Activated CD4-positive, alpha-beta T cell treated with anti-CD3 and anti-CD28 coated beads, Interleukin-2, amount 50 U/mL, for 4 hours (primary cell): ENCODE measurements at regions not wholly inside any gene's neighbourhood (a gene's known extent, or its start where the extent isn't known, plus 50 kb on each side); places are given as distances from the start of the nearest gene placed in this dataset.

Experiments
- DNase-seq, 2 experiments: peaks; one replicate each; pipeline ENCODE4 v3.0.0-alpha.2; 2020

DNA sequence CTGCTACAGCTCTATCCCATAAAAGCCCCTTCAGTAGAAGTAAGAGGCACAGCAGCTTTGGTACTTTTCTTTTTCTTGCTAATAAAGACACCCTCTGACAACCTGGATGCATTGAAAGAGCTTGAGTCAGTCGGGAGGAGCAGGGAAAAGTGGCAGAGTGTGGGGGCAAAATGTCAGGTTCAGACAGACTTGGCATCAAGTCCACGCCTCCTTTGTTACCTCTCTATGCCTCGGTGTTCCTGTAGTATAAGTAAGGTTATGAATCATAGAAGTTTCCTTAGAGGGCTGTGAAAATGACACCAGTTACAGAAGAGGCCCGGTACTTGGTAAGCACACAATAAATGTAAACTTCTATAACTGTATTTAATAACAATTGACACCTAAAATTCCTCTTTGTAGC is 133.9 kb downstream of the ESM1 start:
- DNase-seq, result no peak

GRCh38 chr5:54848581-54848980 is 136.8 kb downstream of the ESM1 start:
- no peak for DNase-seq

DNA sequence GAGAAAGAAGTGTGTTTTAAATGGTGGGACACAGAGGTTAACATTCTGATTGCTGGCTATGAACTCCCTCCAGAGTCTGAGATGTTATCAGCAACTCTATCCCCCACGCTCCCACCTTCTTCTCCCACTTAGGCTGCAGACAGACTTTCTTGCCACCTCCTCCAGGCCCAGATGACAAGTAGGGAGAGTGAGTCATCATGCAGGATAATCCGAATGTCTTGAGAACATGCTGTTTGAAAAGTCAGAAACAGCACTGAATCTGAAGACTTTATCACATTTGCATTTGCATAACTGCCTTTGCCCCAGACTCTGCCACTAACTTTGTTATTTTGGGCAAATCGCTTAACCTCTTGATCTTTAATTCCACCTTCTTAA is 139.8 kb downstream of the ESM1 start:
- DNase-seq, result no peak

GRCh38 chr5:54844905-54845566 is 140.4 kb downstream of the ESM1 start:
- DNase-seq, result no peak

GRCh38 chr5:54844266-54844665 is 141.1 kb downstream of the ESM1 start:
- DNase-seq, result no peak

- DNase-seq, result no peak
Measured at GRCh38 chr5:54841481-54841880, 143.9 kb downstream of the ESM1 start.

DNA sequence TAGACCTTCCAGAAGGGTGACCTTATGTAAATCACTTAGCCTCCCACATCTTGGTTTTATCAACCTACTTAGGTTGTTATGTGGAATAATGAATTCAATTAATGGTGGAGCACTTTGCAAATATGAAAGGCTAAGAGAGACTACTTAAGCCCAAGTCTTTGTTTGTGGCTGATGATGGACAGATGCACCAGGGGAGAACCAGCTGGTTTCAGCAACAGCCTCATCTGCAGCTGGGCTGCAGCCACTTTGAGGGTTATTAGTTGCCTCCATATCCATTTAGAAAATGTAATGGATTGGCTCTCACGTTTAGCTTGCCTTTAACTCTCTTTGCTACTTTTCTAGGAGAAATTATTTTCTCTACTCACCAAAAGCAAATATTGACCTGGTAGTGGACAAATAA is 146.6 kb downstream of the ESM1 start:
- DNase-seq, result no peak

DNA sequence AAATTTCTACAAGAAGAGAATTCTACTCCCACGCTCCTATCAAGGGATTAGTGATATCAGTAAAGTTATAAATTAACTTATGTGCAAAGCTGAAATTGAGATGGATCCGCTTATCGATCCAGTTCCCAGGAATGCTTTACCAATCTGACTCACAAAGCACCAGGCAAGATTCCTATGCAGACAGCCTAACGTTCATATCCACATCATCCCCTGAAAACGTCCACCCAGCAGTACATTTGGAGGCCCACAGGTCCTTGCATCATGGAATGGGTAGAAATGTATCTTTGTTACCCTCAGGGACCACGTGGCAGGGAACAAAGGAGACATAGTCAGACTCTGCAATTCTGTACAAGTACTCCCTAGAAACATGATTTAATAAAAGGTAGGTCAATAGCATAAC is 147.4 kb downstream of the ESM1 start:
- no peak for DNase-seq

- no peak for DNase-seq
Measured at GRCh38 chr5:54837093-54837492, 148.3 kb downstream of the ESM1 start.

DNA sequence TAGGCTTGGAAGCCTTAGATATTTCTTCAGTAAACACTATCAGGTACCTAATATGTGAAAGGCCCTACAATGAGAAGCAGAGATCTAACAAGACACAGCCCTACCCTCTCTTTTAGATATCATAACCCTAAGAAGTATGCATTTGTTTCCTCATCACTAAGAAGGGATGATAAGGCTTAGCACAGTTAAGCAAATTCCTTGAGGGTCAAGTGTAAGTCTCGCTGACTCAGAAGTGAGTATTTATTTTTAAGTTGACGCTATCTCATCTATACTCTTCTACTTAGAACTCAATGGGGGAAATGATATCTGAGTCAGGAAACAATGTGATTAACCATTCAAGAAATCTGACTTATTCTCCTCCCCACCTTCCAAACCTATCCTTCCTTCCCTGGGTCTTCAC is 149.7 kb downstream of the ESM1 start:
- no peak for DNase-seq

DNA sequence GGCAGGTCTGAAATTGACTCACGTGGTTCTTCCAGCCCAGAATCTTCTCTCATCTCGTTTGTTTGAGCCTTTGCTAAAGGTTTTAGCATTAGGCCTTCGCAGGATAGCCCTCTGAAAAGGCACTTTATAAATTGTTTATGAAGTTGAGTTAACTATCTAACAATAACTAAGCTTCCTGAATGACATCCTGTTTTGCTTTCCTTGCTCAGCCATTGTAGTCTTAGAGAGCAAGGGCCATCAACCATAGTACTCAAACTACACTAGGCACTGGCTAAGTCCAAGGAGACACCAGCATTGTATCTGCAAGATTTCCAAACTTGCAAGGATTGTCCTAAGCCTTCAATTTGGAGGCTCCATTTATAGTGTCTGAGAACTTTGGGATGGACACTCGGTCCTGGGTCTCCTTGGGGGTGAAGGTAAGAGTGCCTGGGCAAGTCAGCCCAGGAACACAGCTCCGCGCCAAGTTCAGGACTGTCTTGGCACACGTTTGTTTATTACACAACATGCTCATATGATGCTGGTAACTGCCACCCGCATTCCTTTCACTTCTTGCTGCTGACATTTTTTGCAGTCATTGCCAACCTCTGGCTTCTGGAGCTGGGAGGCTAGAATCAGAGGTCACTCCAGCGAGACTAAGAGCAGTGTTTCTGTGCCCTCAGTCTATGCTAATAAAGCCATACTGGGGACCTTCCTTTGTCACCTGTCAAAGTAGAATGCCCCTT is 151.1 kb downstream of the ESM1 start:
- DNase-seq, result no peak

DNA sequence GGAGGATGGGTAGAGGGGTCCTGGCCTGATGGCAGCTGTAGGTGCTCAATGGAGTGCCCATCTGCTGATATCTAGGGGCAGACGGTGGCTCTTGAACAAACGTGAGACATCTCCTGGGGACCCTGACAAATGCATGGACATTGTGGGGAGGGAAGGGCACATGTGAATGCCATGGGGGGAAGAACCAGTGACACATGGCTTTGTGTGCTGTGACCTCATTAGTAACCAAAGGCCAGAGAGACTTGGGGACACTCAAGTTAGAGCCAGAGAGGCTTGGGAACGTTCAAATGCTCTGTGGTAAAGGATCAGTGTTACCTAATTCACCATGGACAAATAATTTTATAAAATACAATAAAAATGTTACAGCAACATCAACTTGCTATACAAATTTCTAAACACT is 151.8 kb downstream of the ESM1 start:
- no peak for DNase-seq

GRCh38 chr5:54832858-54833257 is 152.5 kb downstream of the ESM1 start:
- no peak for DNase-seq

- DNase-seq, result no peak
Measured at GRCh38 chr5:54832045-54832444, 153.3 kb downstream of the ESM1 start.

GRCh38 chr5:54831233-54831632 is 154.2 kb downstream of the ESM1 start:
- no peak for DNase-seq

GRCh38 chr5:54829676-54830535 is 155.5 kb downstream of the ESM1 start:
- no peak for DNase-seq

- no peak for DNase-seq
Measured at GRCh38 chr5:54829102-54829501, 156.3 kb downstream of the ESM1 start.

- no peak for DNase-seq
Measured at GRCh38 chr5:54828151-54828550, 157.2 kb downstream of the ESM1 start.

DNA sequence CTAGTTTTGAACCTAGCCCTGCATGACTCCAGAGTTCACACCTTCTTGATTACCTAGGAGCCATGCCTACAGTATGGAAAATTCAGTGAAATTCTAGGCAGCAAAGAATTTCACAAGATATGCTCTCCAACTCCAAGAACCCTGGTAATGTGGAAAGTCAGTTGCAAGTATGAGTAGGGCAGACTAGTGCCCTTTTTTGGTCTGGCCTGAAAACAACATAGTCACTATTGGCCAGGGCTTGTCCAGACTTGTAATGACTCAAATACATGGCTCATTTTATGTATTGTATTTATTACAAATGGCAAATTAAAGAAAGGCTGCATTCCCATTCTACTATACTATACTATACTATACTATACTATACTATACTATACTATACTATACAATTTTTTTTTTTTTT is 160.4 kb downstream of the ESM1 start:
- DNase-seq, result no peak

- DNase-seq, result no peak
Measured at GRCh38 chr5:54823006-54823405, 162.4 kb downstream of the ESM1 start.

- DNase-seq, result no peak
Measured at GRCh38 chr5:54822324-54822687, 163.1 kb downstream of the ESM1 start.

DNA sequence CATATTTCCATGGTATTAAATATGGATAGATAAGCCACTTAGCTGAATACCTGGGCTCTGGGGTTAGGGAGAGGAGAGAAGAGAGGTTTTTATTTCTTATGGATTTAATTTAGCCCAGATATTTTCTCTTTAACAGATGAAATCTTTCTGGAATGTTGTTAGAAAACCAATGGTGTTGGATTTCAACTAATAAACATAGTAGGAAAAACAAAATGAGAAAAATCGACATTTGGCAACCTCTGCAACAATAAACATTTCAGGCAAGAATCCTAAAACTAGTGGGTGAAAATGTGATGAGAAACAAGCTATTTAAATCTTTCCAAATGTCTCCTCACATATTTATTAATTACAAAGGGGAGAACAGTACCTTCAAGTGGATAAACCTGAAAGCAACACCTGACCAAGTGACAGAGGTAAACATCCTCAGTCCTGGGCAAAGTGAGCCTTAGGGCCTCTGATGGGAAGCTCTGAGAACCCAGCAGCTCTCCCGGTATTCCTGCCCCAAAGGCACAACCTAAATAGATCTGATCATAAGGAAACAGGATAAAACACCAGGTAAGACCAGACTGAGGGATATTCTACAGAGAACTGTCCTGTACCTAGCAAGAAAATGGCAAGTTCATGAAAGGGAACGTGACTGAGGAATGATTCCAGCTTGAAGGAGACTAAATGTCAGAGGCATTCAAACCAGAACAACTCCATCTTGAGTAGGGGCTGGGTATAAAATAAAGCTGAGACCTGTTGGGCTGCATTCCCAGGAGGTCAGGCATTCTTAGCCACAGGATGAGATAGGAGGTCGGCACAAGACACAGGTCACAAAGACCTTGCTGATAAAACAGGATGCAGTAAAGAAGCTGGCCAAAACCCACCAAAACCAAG is 163.7 kb downstream of the ESM1 start:
- DNase-seq, result no peak
